Dendritic cell treated with granulocyte-macrophage colony-stimulating factor and Interleukin-4, amounts not matched to agents 40 ng/mL and 50 ng/mL, for 4 days (primary cell): ENCODE measurements at regions not wholly inside any gene's neighbourhood (a gene's known extent, or its start where the extent isn't known, plus 50 kb on each side); places are given as distances from the start of the nearest gene placed in this dataset.

ENCODE experiments used
- H3K27ac Mint-ChIP-seq: one replicate; pipeline ENCODE4 v1.8.0; 2022; ENCODE audit warnings: mild to moderate bottlenecking, mixed read lengths
- H3K27me3 Mint-ChIP-seq: one replicate; pipeline ENCODE4 v1.8.0; 2022; ENCODE audit warnings: mild to moderate bottlenecking, mixed read lengths
- H3K36me3 Mint-ChIP-seq: one replicate; pipeline ENCODE4 v1.8.0; 2022; ENCODE audit warnings: low read depth, mixed read lengths
- H3K4me1 Mint-ChIP-seq: one replicate; pipeline ENCODE4 v1.8.0; 2022; ENCODE audit warnings: low read depth, mixed read lengths
- H3K4me3 Mint-ChIP-seq: one replicate; pipeline ENCODE4 v1.8.0; 2022; ENCODE audit warnings: mild to moderate bottlenecking, moderate library complexity, mixed read lengths
- H3K9me3 Mint-ChIP-seq: one replicate; pipeline ENCODE4 v1.8.0; 2022; ENCODE audit warnings: mixed read lengths
- intact Hi-C: fragments of 100-400 bp; cut with micrococcal nuclease; formaldehyde crosslinking; loops from one replicate; pipeline ENCODE4 v1.15.0; 2022

- Mint-ChIP-seq H3K27me3 (no peaks in the 10 kb centered on the region), H3K4me1 (no peaks in the 10 kb centered on the region), H3K4me3 (no peak overlapping the region), H3K36me3 (no peaks in the 10 kb centered on the region), H3K9me3 (no peaks in the 10 kb centered on the region), H3K27ac (no peak overlapping the region)
- intact Hi-C loops, result no loop called here
Observed at GRCh38 chr9:13608451-13608850, 329.0 kb upstream of the MPDZ start.

- no peak overlapping the region for H3K27ac Mint-ChIP-seq
- intact Hi-C loops, result no loop called here
- no peaks in the 10 kb centered on the region for H3K36me3 Mint-ChIP-seq
- no peaks in the 10 kb centered on the region for H3K4me1 Mint-ChIP-seq
- no peaks in the 10 kb centered on the region for H3K27me3 Mint-ChIP-seq
- H3K9me3 Mint-ChIP-seq, result peaks cover 3% of the 10 kb centered on the region
- no peak overlapping the region for H3K4me3 Mint-ChIP-seq
Observed at GRCh38 chr9:13607481-13608441, 328.3 kb upstream of the MPDZ start.

GRCh38 chr9:13606586-13606985 lies 327.1 kb upstream of the MPDZ start:
- no peaks in the 10 kb centered on the region for H3K4me1 Mint-ChIP-seq
- H3K4me3 Mint-ChIP-seq, result no peak overlapping the region
- intact Hi-C loops, result no loop called here
- H3K36me3 Mint-ChIP-seq, result no peaks in the 10 kb centered on the region
- H3K27me3 Mint-ChIP-seq, result no peaks in the 10 kb centered on the region
- no peak overlapping the region for H3K27ac Mint-ChIP-seq
- peaks cover 8% of the 10 kb centered on the region for H3K9me3 Mint-ChIP-seq

- H3K4me1 Mint-ChIP-seq, result no peaks in the 10 kb centered on the region
- intact Hi-C loops, result no loop called here
- H3K4me3 Mint-ChIP-seq, result no peak overlapping the region
- no peaks in the 10 kb centered on the region for H3K27me3 Mint-ChIP-seq
- H3K27ac Mint-ChIP-seq, result no peak overlapping the region
- peaks cover 8% of the 10 kb centered on the region for H3K9me3 Mint-ChIP-seq
- no peaks in the 10 kb centered on the region for H3K36me3 Mint-ChIP-seq
Observed at GRCh38 chr9:13603921-13604320, 324.4 kb upstream of the MPDZ start.

- H3K4me1 Mint-ChIP-seq, result no peaks in the 10 kb centered on the region
- intact Hi-C loops, result no loop called here
- peaks cover 8% of the 10 kb centered on the region for H3K9me3 Mint-ChIP-seq
- H3K36me3 Mint-ChIP-seq, result no peaks in the 10 kb centered on the region
- no peak overlapping the region for H3K4me3 Mint-ChIP-seq
- H3K27me3 Mint-ChIP-seq, result no peaks in the 10 kb centered on the region
- H3K27ac Mint-ChIP-seq, result no peak overlapping the region
Observed at GRCh38 chr9:13598738-13599137, 319.2 kb upstream of the MPDZ start.

- H3K27me3 Mint-ChIP-seq, result no peaks in the 10 kb centered on the region
- H3K4me1 Mint-ChIP-seq, result no peaks in the 10 kb centered on the region
- H3K27ac Mint-ChIP-seq, result no peak overlapping the region
- peaks cover 1% of the 10 kb centered on the region for H3K9me3 Mint-ChIP-seq
- no peak overlapping the region for H3K4me3 Mint-ChIP-seq
- H3K36me3 Mint-ChIP-seq, result no peaks in the 10 kb centered on the region
- intact Hi-C loops, result no loop called here
Observed at GRCh38 chr9:13597427-13597826, 317.9 kb upstream of the MPDZ start.

- Mint-ChIP-seq H3K36me3 (no peaks in the 10 kb centered on the region), H3K27ac (no peak overlapping the region), H3K4me3 (no peak overlapping the region), H3K9me3 (no peaks in the 10 kb centered on the region), H3K27me3 (no peaks in the 10 kb centered on the region), H3K4me1 (no peaks in the 10 kb centered on the region)
- intact Hi-C loops, result no loop called here
Observed at GRCh38 chr9:13597004-13597403, 317.5 kb upstream of the MPDZ start.

GRCh38 chr9:13596383-13596970 lies 317.0 kb upstream of the MPDZ start:
- intact Hi-C loops, result no loop called here
- no peaks in the 10 kb centered on the region for H3K36me3 Mint-ChIP-seq
- H3K27ac Mint-ChIP-seq, result no peak overlapping the region
- no peaks in the 10 kb centered on the region for H3K4me1 Mint-ChIP-seq
- no peaks in the 10 kb centered on the region for H3K27me3 Mint-ChIP-seq
- H3K4me3 Mint-ChIP-seq, result no peak overlapping the region
- no peaks in the 10 kb centered on the region for H3K9me3 Mint-ChIP-seq

- Mint-ChIP-seq H3K27me3 (no peaks in the 10 kb centered on the region), H3K4me1 (no peaks in the 10 kb centered on the region), H3K4me3 (no peak overlapping the region), H3K27ac (no peak overlapping the region), H3K36me3 (no peaks in the 10 kb centered on the region), H3K9me3 (no peaks in the 10 kb centered on the region)
- intact Hi-C loops, result no loop called here
Observed at GRCh38 chr9:13590996-13591395, 311.5 kb upstream of the MPDZ start.

- Mint-ChIP-seq H3K4me3 (no peak overlapping the region), H3K36me3 (no peaks in the 10 kb centered on the region), H3K4me1 (no peaks in the 10 kb centered on the region), H3K27me3 (no peaks in the 10 kb centered on the region), H3K9me3 (no peaks in the 10 kb centered on the region), H3K27ac (no peak overlapping the region)
- intact Hi-C loops, result no loop called here
Observed at GRCh38 chr9:13589034-13589737, 309.7 kb upstream of the MPDZ start.

GRCh38 chr9:13588151-13589033 lies 308.9 kb upstream of the MPDZ start:
- no peak overlapping the region for H3K4me3 Mint-ChIP-seq
- H3K27me3 Mint-ChIP-seq, result no peaks in the 10 kb centered on the region
- H3K9me3 Mint-ChIP-seq, result no peaks in the 10 kb centered on the region
- no peaks in the 10 kb centered on the region for H3K4me1 Mint-ChIP-seq
- no peaks in the 10 kb centered on the region for H3K36me3 Mint-ChIP-seq
- no peak overlapping the region for H3K27ac Mint-ChIP-seq
- intact Hi-C loops, result no loop called here

- Mint-ChIP-seq H3K27me3 (no peaks in the 10 kb centered on the region), H3K27ac (no peak overlapping the region), H3K9me3 (no peaks in the 10 kb centered on the region), H3K36me3 (no peaks in the 10 kb centered on the region), H3K4me1 (no peaks in the 10 kb centered on the region), H3K4me3 (no peak overlapping the region)
- intact Hi-C loops, result no loop called here
Observed at GRCh38 chr9:13587571-13587970, 308.1 kb upstream of the MPDZ start.

- Mint-ChIP-seq H3K36me3 (no peaks in the 10 kb centered on the region), H3K27me3 (no peaks in the 10 kb centered on the region), H3K4me1 (no peaks in the 10 kb centered on the region), H3K27ac (no peak overlapping the region), H3K9me3 (no peaks in the 10 kb centered on the region), H3K4me3 (no peak overlapping the region)
- intact Hi-C loops, result no loop called here
Observed at GRCh38 chr9:13586587-13587374, 307.3 kb upstream of the MPDZ start.
